PC-9 (cell line): ENCODE measurements at regions not wholly inside any gene's neighbourhood (a gene's known extent, or its start where the extent isn't known, plus 50 kb on each side); places are given as distances from the start of the nearest gene placed in this dataset.

Source experiments
- CTCF ChIP-seq: fragments of 200-600 bp; sonication (generic); conservative IDR thresholded peaks from 2 replicates; pipeline ENCODE4 v1.6.1; 2017; ENCODE audit warnings: mixed run types, antibody characterized with exemption, mild to moderate bottlenecking, moderate library complexity
- EZH2 ChIP-seq: fragments of 200-600 bp; sonication (generic); IDR thresholded peaks from 2 replicates; pipeline ENCODE4 v1.8.0; 2017; ENCODE audit warnings: antibody characterized with exemption, low read depth

DNA sequence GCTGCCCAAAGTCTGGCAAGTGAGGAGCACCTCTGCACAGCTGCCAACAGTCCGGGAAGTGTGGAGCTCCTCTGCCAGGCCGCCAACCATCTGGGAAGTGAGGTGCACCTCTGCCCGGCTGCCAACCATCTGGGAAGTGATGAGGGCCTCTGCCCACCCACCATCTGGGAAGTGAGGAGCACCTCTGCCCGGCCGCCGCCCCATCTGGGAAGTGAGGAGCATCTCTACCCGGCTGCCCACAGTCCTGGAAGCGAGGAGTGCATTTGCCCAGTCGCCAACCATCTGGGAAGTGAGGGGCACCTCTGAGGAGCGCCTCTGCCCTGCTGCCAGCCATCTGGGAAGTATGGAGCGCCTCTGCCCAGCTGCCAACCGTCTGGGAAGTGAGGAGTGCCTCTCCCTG lies 893.7 kb downstream of the TYW1 start:
- TF ChIP-seq CTCF = no peak
- TF ChIP-seq EZH2 = no peak
